Activated CD4-positive, CD25-positive, alpha-beta regulatory T cell treated with anti-CD3 and anti-CD28 coated beads, Interleukin-2, amount 50 U/mL, for 72 hours (primary cell): ENCODE measurements at regions not wholly inside any gene's neighbourhood (a gene's known extent, or its start where the extent isn't known, plus 50 kb on each side); places are given as distances from the start of the nearest gene placed in this dataset.
"Not testable (repeated sequence)": the region's sequence is repeated elsewhere in the genome, so short reads cannot be mapped to it uniquely, and the experiment has no call there.

Experiments
- DNase-seq: peaks from one replicate; pipeline ENCODE4 v3.0.0; 2021

DNA sequence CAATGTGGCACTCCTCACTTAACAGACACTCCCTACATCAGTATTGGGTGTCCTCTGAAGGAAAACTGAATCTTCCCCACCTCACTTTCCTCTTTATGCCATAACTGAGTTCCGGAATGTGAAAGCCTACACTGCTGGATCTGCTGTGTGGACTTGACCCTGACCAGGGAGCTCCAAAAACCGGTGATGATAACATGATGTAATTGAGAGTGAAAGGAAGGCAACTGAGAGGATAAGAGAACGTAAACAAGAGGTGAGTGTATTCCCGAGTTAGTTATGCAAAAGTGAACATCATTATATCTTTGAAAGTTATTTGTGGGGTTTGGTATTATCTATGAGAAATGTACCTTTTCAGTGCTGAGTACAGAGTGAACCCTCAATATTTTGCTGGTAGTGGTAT lies 1794.8 kb downstream of the MRPL39 start:
- no peak for DNase-seq

GRCh38 chr21:23811805-23812204 lies 1795.5 kb downstream of the MRPL39 start:
- no peak for DNase-seq

DNA sequence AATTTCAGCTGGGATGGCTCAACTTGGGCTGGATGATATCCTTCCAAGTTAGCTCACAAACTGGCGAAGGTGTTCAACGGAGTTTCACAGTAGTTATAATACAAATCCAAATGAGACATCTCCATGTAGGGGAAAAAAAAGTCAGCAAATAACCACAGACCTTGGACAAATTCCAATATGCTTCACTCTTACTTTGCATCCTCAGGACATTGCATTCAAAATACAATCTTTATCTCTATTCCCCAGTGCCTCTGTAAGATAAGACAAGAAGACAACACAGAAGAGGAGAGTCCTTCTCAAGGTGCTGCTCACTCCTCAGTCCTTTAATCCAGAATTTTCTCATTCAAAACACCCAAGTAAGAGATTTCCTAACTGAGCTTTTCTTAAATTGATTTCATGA lies 1797.7 kb downstream of the MRPL39 start:
- DNase-seq, result no peak

DNA sequence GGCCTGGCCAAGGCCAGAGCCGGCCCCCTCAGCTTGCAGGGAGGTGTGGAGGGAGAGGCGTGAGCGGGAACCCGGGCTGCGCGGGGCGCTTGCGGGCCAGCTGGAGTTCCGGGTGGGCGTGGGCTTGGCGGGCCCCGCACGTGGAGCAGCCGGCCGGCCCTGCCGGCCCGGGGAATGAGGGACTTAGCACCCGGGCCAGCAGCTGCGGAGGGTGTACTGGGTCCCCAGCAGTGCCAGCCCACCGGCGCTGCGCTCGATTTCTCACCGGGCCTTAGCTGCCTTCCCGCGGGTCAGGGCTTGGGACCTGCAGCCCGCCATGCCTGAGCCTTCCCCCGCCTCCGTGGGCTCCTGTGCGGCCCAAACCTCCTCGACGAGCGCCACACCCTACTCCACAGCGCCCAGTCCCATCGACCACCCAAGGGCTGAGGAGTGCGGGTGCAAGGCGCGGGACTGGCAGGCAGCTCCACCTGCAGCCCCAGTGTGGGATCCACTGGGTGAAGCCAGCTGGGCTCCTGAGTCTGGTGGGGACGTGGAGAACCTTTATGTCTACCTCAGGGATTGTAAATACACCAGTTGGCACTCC lies 1800.2 kb downstream of the MRPL39 start:
- DNase-seq, result not testable (repeated sequence)

- DNase-seq, result no peak
Measured at GRCh38 chr21:23804866-23805265, 1802.4 kb downstream of the MRPL39 start.

DNA sequence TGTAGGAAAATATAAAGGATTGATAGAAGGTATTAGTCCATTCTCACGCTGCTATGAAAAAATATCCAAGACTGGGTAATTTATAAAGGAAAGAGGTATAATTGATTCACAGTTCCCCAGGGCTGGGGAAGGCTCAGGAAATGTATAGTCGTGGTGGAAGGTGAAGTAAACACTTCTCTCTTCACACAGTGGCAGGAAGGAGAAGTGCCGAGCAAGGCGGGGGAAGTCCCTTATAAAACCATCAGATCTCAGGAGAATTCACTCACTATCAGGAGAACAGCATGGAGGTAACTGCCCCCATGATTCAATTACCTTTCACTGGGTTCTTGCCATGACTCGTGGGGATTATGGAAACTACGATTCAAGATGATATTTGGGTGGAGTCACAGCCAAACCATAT lies 1806.0 kb downstream of the MRPL39 start:
- DNase-seq, result no peak

DNA sequence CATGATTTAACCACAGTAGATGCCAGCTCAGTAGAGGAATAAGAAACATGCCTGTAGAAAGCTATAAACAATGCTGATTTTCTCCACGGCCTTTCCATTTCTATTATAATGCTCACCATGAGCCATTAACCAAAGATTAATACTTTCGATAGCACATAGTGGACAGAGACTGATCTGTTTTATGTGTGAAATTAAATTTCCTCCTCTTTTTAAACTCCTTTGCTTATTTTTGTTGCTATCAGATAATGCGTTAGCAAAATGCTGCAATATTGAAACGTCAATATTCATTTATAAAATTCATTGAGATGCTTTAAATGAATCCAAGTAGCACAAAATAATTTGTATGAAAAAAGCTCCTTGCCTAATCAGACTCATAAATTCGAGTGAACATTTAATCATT lies 1807.9 kb downstream of the MRPL39 start:
- DNase-seq, result no peak

DNA sequence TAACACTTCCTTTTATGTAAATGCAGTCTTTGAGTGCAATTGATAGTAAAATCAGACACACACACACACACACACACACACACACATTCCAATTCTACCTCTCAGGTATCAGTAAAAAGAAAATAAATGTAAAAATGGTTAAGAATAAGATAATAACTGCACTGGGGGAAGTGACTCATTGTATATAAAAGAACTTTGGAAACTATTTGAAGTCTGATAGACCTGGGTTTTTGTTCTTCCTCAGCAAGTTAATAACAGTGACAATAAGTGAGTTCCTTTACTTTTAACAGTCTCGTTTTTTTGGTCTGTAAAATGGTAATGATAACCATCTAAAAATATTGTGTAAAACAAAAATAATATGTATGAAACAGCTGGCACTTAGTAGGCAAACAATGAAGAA lies 1815.0 kb downstream of the MRPL39 start:
- DNase-seq, result no peak

GRCh38 chr21:23789864-23790263 lies 1817.4 kb downstream of the MRPL39 start:
- DNase-seq, result no peak

DNA sequence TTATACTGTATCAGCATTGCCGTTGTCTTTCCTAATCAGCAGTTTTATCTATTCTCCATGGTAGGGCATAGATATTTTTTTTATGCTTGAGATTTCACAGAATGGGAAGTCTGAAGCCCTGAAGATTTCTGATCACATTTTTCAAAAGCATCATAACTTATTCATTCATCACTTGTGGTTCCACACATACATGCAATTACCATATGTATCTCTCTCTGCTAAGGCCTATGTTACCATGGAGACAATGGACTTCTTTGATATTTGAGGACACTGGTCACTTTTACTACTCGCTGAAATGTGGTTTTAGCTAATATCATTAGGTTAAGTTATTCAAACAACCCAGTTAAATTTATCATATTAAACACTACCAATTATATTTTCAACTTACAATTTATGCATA lies 1827.0 kb downstream of the MRPL39 start:
- no peak for DNase-seq

DNA sequence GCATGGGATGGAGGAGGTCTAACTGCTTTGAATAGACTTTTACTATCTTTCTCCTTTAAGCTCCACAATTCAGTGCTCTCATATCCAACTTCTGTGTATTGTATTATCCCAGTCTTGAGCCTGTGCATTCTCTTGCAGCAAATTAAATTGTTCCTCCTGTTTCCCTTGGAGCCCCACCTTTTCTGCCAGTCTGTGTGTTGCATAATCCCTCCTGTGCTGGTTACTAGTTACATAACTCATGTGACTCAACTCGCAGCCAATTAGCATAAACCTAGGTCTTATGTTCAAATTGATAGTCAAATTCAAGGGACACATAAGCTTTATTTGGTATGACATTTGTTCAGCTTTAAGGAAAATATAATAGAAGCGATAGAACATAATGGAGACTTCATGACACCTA lies 1863.5 kb downstream of the MRPL39 start:
- no peak for DNase-seq

GRCh38 chr21:23740463-23740862 lies 1866.8 kb downstream of the MRPL39 start:
- no peak for DNase-seq

- no peak for DNase-seq
Measured at GRCh38 chr21:23732776-23733175, 1874.5 kb downstream of the MRPL39 start.

DNA sequence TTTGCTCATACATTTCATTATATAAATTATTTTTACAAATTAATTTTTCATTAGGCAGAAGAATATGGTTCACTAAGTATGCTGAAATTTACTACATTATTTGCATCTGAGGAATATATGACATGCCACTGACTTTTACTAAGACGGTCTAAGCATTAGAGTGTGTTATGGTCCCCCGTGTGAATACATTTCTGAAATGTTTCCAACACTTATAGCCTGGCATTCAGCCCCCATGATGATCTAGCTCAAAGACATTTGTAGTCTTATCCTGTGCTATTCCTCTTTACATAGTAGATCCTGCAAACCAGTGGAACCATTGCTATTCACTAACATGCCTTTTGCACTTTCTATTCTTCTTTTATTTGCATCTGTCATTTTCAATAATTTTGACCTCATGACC lies 1878.0 kb downstream of the MRPL39 start:
- DNase-seq, result no peak

DNA sequence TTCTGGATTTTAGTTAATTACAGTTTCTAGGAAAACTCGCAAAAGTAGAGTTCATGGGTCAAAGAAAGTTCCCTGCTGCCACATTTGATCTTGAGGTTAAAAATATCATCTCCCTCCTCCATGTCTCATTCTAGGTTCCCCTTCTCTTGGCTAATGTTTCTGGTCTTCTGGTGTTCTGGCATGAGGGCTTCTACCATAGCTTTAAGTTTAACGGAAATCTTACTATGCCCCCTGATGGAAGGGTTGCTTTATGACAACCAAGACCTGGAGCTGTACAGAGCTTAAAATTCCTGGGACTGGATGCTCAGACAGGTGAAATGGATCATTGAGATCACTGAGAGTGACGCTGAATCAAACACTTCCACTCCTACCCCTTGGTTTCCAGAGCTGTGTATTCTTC lies 1881.7 kb downstream of the MRPL39 start:
- DNase-seq, result no peak

DNA sequence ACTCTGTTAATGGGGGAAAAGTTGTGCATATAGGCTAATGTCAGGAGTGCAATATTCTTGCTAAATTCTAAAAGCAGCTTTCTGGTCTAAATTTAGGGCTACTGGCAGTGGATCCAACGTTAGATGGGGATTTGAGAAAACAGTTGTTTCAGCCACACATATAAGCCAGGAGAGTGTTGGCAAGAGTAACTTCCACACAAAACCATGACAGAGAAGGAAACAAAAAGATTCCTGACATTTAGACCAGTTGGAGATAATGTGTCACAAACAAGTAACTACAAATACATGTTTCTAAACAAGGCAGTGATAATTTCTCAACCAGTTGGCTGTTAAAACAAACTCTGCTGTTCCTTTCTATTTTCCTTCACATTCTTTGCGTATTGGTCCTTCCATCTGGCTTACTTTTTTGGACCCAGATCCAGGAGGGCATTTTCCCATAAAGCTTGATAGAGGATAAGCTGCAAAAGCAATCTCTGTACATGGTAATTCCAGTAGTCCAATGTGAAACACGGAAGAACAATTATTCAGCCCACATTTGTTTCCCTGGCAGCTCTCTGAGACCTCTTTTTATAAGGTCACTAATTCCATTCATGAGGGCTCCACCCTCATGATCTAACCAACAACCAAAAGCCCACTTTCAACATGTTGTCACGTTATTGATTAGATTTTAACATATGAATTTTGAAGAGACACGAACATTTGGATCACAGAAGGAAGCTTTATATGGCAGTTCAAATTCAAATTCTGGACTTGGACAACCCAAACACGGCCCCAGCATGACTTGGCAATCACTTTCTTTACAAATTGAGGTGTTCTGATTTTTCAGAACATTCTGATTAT lies 1888.6 kb downstream of the MRPL39 start:
- no peak for DNase-seq

DNA sequence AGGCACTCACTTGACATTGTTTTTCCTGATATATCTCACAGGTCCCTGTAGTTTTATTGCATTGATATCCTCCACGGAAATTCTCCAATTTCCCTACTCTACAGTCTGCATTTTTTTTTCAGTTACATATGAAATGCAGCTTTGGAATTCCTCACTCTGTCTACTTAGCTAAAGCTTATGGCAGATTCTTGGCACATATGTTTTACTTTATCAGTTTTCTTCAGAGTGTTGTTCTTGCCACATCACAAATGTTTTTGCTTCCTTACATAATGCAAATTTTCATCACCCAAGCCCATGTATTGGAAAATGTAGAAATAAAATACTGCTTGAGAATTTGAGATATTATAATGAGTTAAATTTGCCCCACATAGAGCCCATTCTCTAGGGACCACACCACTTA lies 1895.1 kb downstream of the MRPL39 start:
- DNase-seq, result no peak

DNA sequence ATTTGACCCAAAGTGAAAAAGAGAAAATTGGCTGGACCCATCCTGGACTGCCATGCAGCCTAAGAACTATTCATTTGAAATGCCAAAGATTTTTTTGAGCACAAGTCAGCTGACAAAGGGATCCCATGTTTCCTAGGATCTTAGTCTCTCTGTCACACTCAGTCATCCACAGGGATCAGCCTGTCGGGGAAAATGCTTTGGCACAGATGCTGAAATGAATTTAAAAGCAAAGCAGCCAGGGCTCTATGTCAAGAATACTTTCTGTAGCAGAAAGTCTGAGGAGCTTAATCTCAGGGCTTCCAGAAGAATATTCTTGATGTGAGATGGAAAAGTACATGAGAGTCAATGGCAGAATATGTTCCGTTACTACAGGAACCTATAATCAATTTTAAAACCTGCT lies 1900.8 kb downstream of the MRPL39 start:
- DNase-seq, result no peak

- DNase-seq, result no peak
Measured at GRCh38 chr21:23699402-23699801, 1907.9 kb downstream of the MRPL39 start.

DNA sequence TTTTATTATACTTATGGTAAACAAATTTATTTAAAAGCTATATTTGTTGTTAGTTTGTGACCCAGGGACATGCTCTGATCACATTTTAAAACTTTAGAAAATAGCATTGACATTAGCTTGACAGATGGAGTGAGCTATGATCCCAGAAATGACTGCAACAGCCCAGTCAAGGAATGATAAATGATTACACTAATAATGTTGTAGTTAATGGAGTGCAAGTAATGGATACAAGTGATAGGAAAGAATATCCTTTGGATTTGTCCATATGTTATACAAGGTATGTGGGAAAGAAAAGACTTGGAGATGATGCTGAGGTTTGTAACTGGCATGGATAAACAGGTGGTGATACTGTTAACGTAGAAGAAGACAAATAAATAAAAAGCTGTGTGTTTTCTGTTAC lies 1908.7 kb downstream of the MRPL39 start:
- no peak for DNase-seq

GRCh38 chr21:23695443-23695842 lies 1911.8 kb downstream of the MRPL39 start:
- no peak for DNase-seq

DNA sequence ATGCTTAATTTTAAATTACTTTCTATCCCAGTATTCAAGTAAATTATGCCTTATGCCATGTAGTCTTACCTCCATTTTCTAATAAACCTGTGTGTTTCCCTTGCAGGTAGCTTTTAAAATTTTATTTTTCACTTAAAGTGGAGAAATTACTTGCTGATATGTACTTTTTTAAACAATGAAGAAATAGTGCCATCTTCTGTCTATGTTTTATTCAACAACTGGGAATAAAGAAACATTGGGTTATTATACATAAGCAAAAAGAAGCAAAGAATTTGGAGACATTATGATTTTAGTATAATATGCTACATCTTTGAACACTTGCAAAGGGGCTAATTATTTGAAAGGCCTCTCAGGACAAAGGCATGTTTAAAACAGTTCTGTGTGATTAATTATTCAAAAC lies 1912.9 kb downstream of the MRPL39 start:
- no peak for DNase-seq

GRCh38 chr21:23690316-23690715 lies 1917.0 kb downstream of the MRPL39 start:
- DNase-seq, result no peak

- no peak for DNase-seq
Measured at GRCh38 chr21:23686737-23687523, 1920.4 kb downstream of the MRPL39 start.
